ENCODE measurements at regions not wholly inside any gene's neighbourhood (a gene's known extent, or its start where the extent isn't known, plus 50 kb on each side); places are given as distances from the start of the nearest gene placed in this dataset.

GRCh38 chr2:204046145-204046544 lies 109.6 kb downstream of the ICOS start:
- Histone ChIP-seq H3K4me3 (no peak overlapping the region), H3K27ac (no peak overlapping the region)
- DNase-seq (ENCODE audit: low spot score), result no peak
- no peak for TF ChIP-seq CTCF (IDR thresholded peaks at IDR 0.05)

DNA sequence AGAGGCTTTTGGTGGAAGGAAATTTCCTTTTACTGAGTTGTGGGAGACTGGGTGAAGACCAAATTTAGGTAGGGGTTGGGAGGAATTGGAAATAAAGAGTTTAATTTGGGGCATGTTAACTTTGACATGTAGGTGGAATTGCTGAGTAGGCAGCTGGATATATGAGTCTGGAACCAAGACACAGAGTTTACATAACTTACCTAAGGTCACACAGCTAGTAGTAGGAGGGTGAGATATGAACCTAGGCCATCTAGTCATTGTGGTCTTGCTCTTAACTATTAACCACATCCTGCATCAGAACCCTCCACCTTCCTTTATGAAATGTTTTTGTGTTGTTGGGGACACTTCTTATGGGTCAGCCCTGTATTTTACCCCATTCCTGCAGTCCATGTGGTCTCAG lies 113.1 kb downstream of the ICOS start:
- Histone ChIP-seq H3K27ac (no peak overlapping the region), H3K4me3 (no peak overlapping the region)
- no peak for TF ChIP-seq CTCF (IDR thresholded peaks at IDR 0.05)
- no peak for DNase-seq (ENCODE audit: low spot score)

DNA sequence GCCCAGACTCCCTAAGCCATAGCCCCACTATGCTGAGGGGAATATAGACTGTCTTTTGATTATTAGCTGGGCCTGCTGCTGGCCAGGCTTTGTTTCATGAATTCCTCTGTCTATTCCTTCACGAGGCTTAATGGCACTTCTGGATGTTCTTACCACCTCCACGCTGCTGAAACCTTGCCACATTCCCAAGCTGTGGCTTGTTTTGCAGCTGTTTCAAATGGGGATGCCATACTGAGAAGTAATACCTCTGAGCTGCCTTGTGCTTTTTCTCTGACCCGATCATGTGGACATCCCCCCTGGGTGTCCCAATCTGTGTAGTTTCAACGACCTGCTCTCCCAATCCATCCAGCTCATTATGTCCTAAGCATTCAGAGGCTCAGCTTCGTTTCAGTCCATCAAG lies 114.1 kb downstream of the ICOS start:
- TF ChIP-seq CTCF (IDR thresholded peaks at IDR 0.05), result no peak
- no peak for DNase-seq (ENCODE audit: low spot score)
- Histone ChIP-seq H3K27ac (no peak overlapping the region), H3K4me3 (no peak overlapping the region)

DNA sequence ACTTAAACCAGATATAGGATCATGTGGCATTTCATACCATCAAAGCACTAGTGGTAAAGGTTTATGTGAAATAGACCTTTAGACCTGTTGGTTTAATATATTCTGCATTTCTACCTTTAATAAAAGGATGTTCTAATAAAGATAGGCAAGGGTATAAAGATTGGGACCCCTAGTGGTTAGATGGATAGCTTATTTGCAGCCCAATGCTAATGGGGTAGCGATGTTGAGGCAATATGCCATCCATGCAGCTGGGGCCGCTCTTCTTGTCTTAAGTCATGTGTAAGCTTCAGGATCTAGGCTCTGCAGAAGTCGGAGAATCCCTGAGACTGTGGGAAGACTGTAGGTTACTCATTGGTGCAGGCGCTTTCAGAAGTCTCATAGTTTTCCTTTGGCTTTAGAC lies 114.9 kb downstream of the ICOS start:
- TF ChIP-seq CTCF (IDR thresholded peaks at IDR 0.05), result no peak
- H3K27ac ChIP-seq, result no peak overlapping the region
- DNase-seq (ENCODE audit: low spot score), result no peak
- no peak overlapping the region for H3K4me3 ChIP-seq

- no peak overlapping the region for H3K27ac ChIP-seq
- H3K4me3 ChIP-seq, result no peak overlapping the region
- no peak for TF ChIP-seq CTCF (IDR thresholded peaks at IDR 0.05)
- DNase-seq (ENCODE audit: low spot score), result no peak
Measured at GRCh38 chr2:204051984-204052556, 115.5 kb downstream of the ICOS start.

DNA sequence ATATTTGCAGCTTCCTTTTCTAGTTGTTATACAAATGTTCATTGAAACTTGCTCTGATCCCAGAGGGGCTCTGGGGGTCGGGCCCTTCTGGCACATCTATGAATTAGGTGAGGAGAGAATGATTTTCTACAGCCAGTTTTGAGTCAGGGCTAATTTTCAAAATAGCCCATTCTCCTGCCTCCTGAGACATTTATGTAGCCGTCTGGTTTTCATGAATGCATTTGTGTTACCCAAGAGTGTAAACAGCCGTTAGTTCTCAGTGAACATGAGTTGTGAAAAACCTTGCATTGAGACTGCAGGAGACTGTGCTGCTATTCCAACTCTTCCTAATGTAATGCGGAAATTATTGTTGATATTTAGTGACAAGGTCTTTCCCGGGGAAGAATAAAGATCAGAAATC lies 122.5 kb downstream of the ICOS start:
- H3K27ac ChIP-seq, result no peak overlapping the region
- TF ChIP-seq CTCF (IDR thresholded peaks at IDR 0.05), result no peak
- DNase-seq (ENCODE audit: low spot score), result no peak
- no peak overlapping the region for H3K4me3 ChIP-seq

DNA sequence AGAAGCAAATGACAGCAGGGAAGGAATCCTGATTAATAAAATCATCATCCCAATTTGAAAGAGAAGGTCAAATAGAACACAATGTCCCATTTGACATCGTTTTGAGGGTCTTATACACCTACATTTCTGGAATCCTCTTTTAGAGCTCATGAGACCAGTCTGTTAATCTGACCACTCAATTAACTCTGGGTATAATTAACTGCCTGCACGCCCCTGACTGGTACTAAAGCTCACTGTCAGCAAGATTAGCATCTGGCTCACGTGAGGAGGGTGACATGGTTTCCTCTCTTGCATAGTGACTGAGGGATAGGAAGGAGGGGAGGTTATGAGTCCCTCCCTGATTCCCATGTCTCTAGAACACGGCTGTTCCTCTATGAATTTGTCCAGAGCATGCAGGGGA lies 124.3 kb downstream of the ICOS start:
- no peak for TF ChIP-seq CTCF (IDR thresholded peaks at IDR 0.05)
- H3K27ac ChIP-seq, result no peak overlapping the region
- no peak for DNase-seq (ENCODE audit: low spot score)
- H3K4me3 ChIP-seq, result no peak overlapping the region
